Trophoblast cell (in vitro differentiated cells and primary cell): ENCODE measurements at regions not wholly inside any gene's neighbourhood (a gene's known extent, or its start where the extent isn't known, plus 50 kb on each side); places are given as distances from the start of the nearest gene placed in this dataset.

Experiments used
- DNase-seq, 2 donors: peaks; one replicate each; pipeline ENCODE4 v3.0.0-alpha.2; 2016
- H2AFZ ChIP-seq: 2 replicates; pipeline ENCODE4 v1.6.1; 2013; ENCODE audit warnings: low read length, moderate library complexity, mild to moderate bottlenecking; ENCODE audit not compliant: insufficient read depth, poor library complexity
- H2AK5ac ChIP-seq: 2 replicates; pipeline ENCODE4 v1.6.1; 2013; ENCODE audit warnings: mild to moderate bottlenecking, low read length
- H2BK120ac ChIP-seq: 2 replicates; pipeline ENCODE4 v1.6.1; 2013; ENCODE audit warnings: low read length, mild to moderate bottlenecking, moderate library complexity; ENCODE audit not compliant: insufficient read depth, poor library complexity
- H2BK12ac ChIP-seq: 2 replicates; pipeline ENCODE4 v1.6.1; 2013; ENCODE audit warnings: mild to moderate bottlenecking, low read length, moderate library complexity
- H2BK5ac ChIP-seq: 2 replicates; pipeline ENCODE4 v1.6.1; 2013; ENCODE audit warnings: low read length, low read depth, moderate library complexity, mild to moderate bottlenecking; ENCODE audit not compliant: poor library complexity
- H3K14ac ChIP-seq: 2 replicates; pipeline ENCODE4 v1.6.1; 2013; ENCODE audit warnings: mild to moderate bottlenecking, low read length
- H3K18ac ChIP-seq: 2 replicates; pipeline ENCODE4 v1.6.1; 2013; ENCODE audit warnings: mild to moderate bottlenecking, low read length
- H3K23ac ChIP-seq: 2 replicates; pipeline ENCODE4 v1.6.1; 2013; ENCODE audit warnings: low read length
- H3K27ac ChIP-seq: 2 replicates; pipeline ENCODE4 v1.5.1; 2013; ENCODE audit warnings: low read depth, mild to moderate bottlenecking, inconsistent platforms, low read length, moderate library complexity
- H3K27me3 ChIP-seq: 2 replicates; pipeline ENCODE4 v1.6.1; 2013; ENCODE audit warnings: inconsistent platforms, mild to moderate bottlenecking, low read length, moderate library complexity; ENCODE audit not compliant: insufficient read depth
- H3K36me3 ChIP-seq, 2 experiments: 1 replicate in 1 of 2; 2 replicates in 1 of 2; pipeline ENCODE4 v1.6.1; 2013; ENCODE audit warnings: low read length in 2 of 2, mild to moderate bottlenecking in 2 of 2, moderate library complexity in 1 of 2; ENCODE audit not compliant: insufficient read depth in 2 of 2, control insufficient read depth in 1 of 2
- H3K4ac ChIP-seq: 2 replicates; pipeline ENCODE4 v1.6.1; 2013; ENCODE audit warnings: low read depth, mild to moderate bottlenecking, low read length, moderate library complexity
- H3K4me1 ChIP-seq, 2 experiments: 1 replicate in 1 of 2; 2 replicates in 1 of 2; pipeline ENCODE4 v1.6.1; 2013; ENCODE audit warnings: low read length in 2 of 2, mild to moderate bottlenecking in 2 of 2, moderate library complexity in 1 of 2; ENCODE audit not compliant: insufficient read depth in 2 of 2, control insufficient read depth in 1 of 2
- H3K4me2 ChIP-seq: 2 replicates; pipeline ENCODE4 v1.6.1; 2013; ENCODE audit warnings: inconsistent platforms, mild to moderate bottlenecking, low read length, moderate library complexity
- H3K4me3 ChIP-seq: 2 replicates; pipeline ENCODE4 v1.5.1; 2013; ENCODE audit warnings: mild to moderate bottlenecking, low read depth, low read length, inconsistent platforms
- H3K79me1 ChIP-seq: one replicate; pipeline ENCODE4 v1.6.1; 2013; ENCODE audit warnings: low read length
- H3K79me2 ChIP-seq: 2 replicates; pipeline ENCODE4 v1.6.1; 2013; ENCODE audit warnings: low read length, mild to moderate bottlenecking; ENCODE audit not compliant: control insufficient read depth, insufficient read depth, poor library complexity
- H3K9ac ChIP-seq: 2 replicates; pipeline ENCODE4 v1.6.1; 2013; ENCODE audit warnings: mild to moderate bottlenecking, low read length
- H3K9me3 ChIP-seq: 2 replicates; pipeline ENCODE4 v1.6.1; 2013; ENCODE audit warnings: low read depth, mild to moderate bottlenecking, control low read depth, inconsistent platforms, low read length; ENCODE audit not compliant: insufficient read depth
- H4K12ac ChIP-seq: 2 replicates; pipeline ENCODE4 v1.6.1; 2013; ENCODE audit warnings: low read depth, mild to moderate bottlenecking, low read length, moderate library complexity
- H4K8ac ChIP-seq: 2 replicates; pipeline ENCODE4 v1.6.1; 2013; ENCODE audit warnings: low read depth, mild to moderate bottlenecking, low read length, moderate library complexity
- H4K91ac ChIP-seq: one replicate; pipeline ENCODE4 v1.6.1; 2013; ENCODE audit warnings: low read depth, mild to moderate bottlenecking, low read length, moderate library complexity
- WGBS: extraction: QIAGEN DNeasy Blood & Tissue Kit; methylation state at CpG from one replicate; pipeline ENCODE4 v1.1.7; 2013; ENCODE audit warnings: missing lambda C conversion rate; ENCODE audit not compliant: insufficient read length, insufficient coverage; ENCODE audit errors: extremely low coverage; 5-methylcytosine and 5-hydroxymethylcytosine counted together

GRCh38 chr2:177010861-177011260 is 201.7 kb upstream of the HNRNPA3 start:
- Histone ChIP-seq H3K4ac (no peak overlapping the region), H3K9ac (no peak overlapping the region), H3K36me3 (no peaks in the 10 kb centered on the region), H4K91ac (no peak overlapping the region), H2BK120ac (no peak overlapping the region), H2BK12ac (no peak overlapping the region), H3K23ac (no peak overlapping the region), H3K4me3 (no peak overlapping the region), H3K27me3 (no peaks in the 10 kb centered on the region), H2AK5ac (no peak overlapping the region), H4K8ac (no peak overlapping the region), H3K9me3 (peaks cover 2% of the 10 kb centered on the region), H2BK5ac (no peak overlapping the region), H3K27ac (no peak overlapping the region), H3K79me2 (no peaks in the 10 kb centered on the region), H3K14ac (no peak overlapping the region), H3K4me1 (no peaks in the 10 kb centered on the region), H3K79me1 (no peaks in the 10 kb centered on the region), H2AFZ (no peak overlapping the region), H3K18ac (no peak overlapping the region), H3K4me2 (no peak overlapping the region), H4K12ac (no peak overlapping the region)
- WGBS, result no CpG with 5 or more reads among the region's 1 CpG
- DNase-seq, result no peak

- H3K36me3 ChIP-seq, result no peaks in the 10 kb centered on the region
- no peak overlapping the region for H4K12ac ChIP-seq
- no peaks in the 10 kb centered on the region for H3K4me1 ChIP-seq
- H3K18ac ChIP-seq, result no peak overlapping the region
- no peak overlapping the region for H2BK120ac ChIP-seq
- H3K27me3 ChIP-seq, result no peaks in the 10 kb centered on the region
- no peak overlapping the region for H2BK5ac ChIP-seq
- H2AK5ac ChIP-seq, result no peak overlapping the region
- no peak overlapping the region for H2AFZ ChIP-seq
- H3K4ac ChIP-seq, result no peak overlapping the region
- no peak overlapping the region for H3K14ac ChIP-seq
- no peak for DNase-seq
- H3K27ac ChIP-seq, result no peak overlapping the region
- H4K8ac ChIP-seq, result no peak overlapping the region
- no peak overlapping the region for H3K4me3 ChIP-seq
- H2BK12ac ChIP-seq, result no peak overlapping the region
- no peak overlapping the region for H3K9ac ChIP-seq
- H3K79me1 ChIP-seq, result no peaks in the 10 kb centered on the region
- H4K91ac ChIP-seq, result no peak overlapping the region
- no peak overlapping the region for H3K4me2 ChIP-seq
- H3K79me2 ChIP-seq, result no peaks in the 10 kb centered on the region
- H3K9me3 ChIP-seq, result peaks cover 2% of the 10 kb centered on the region
- H3K23ac ChIP-seq, result no peak overlapping the region
Measured at GRCh38 chr2:177014946-177015345, 197.6 kb upstream of the HNRNPA3 start.

GRCh38 chr2:177015356-177015923 is 197.2 kb upstream of the HNRNPA3 start:
- no peaks in the 10 kb centered on the region for H3K27me3 ChIP-seq
- H2BK120ac ChIP-seq, result no peak overlapping the region
- H4K8ac ChIP-seq, result no peak overlapping the region

GRCh38 chr2:177020524-177021119 is 192.0 kb upstream of the HNRNPA3 start:
- Histone ChIP-seq H3K9me3 (no peaks in the 10 kb centered on the region), H3K79me2 (no peaks in the 10 kb centered on the region), H3K27ac (no peak overlapping the region)

More at GRCh38 chr2:177015356-177015923, 197.2 kb upstream of the HNRNPA3 start:
- H3K79me2 ChIP-seq, result no peaks in the 10 kb centered on the region
- H2AFZ ChIP-seq, result no peak overlapping the region
- no peak overlapping the region for H2AK5ac ChIP-seq
- no peak overlapping the region for H3K27ac ChIP-seq
- H3K4me3 ChIP-seq, result no peak overlapping the region
- no peak overlapping the region for H3K14ac ChIP-seq
- no peaks in the 10 kb centered on the region for H3K79me1 ChIP-seq
- H3K9me3 ChIP-seq, result peaks cover 2% of the 10 kb centered on the region
- no peak overlapping the region for H3K4ac ChIP-seq
- no peak overlapping the region for H4K12ac ChIP-seq
- WGBS, result no CpG with 5 or more reads among the region's 4 CpGs
- H2BK12ac ChIP-seq, result no peak overlapping the region
- H3K23ac ChIP-seq, result no peak overlapping the region
- no peak overlapping the region for H3K18ac ChIP-seq
- H4K91ac ChIP-seq, result no peak overlapping the region
- DNase-seq, result no peak
- no peaks in the 10 kb centered on the region for H3K4me1 ChIP-seq
- H3K36me3 ChIP-seq, result no peaks in the 10 kb centered on the region
- no peak overlapping the region for H3K4me2 ChIP-seq
- H3K9ac ChIP-seq, result no peak overlapping the region
- H2BK5ac ChIP-seq, result no peak overlapping the region

More at GRCh38 chr2:177020524-177021119, 192.0 kb upstream of the HNRNPA3 start:
- H3K14ac ChIP-seq, result no peak overlapping the region
- H2BK5ac ChIP-seq, result no peak overlapping the region
- no peak overlapping the region for H3K4me2 ChIP-seq
- H3K9ac ChIP-seq, result no peak overlapping the region
- no peak overlapping the region for H2AFZ ChIP-seq
- no peak overlapping the region for H4K8ac ChIP-seq
- H2BK120ac ChIP-seq, result no peak overlapping the region
- WGBS, result no CpG with 5 or more reads among the region's 5 CpGs
- H3K27me3 ChIP-seq, result no peaks in the 10 kb centered on the region
- H3K79me1 ChIP-seq, result no peaks in the 10 kb centered on the region
- H3K4me1 ChIP-seq, result no peaks in the 10 kb centered on the region
- no peak overlapping the region for H2AK5ac ChIP-seq
- H3K36me3 ChIP-seq, result no peaks in the 10 kb centered on the region
- no peak overlapping the region for H3K23ac ChIP-seq
- no peak overlapping the region for H4K91ac ChIP-seq
- no peak overlapping the region for H2BK12ac ChIP-seq
- no peak overlapping the region for H3K4ac ChIP-seq
- H3K4me3 ChIP-seq, result no peak overlapping the region
- H4K12ac ChIP-seq, result no peak overlapping the region
- DNase-seq, result no peak
- no peak overlapping the region for H3K18ac ChIP-seq
